ENCODE measurements at regions not wholly inside any gene's neighbourhood (a gene's known extent, or its start where the extent isn't known, plus 50 kb on each side); places are given as distances from the start of the nearest gene placed in this dataset.
A peak's percentile ranks its signal among the peaks of the same experiment; 100 is the strongest.
"Not testable (repeated sequence)": the region's sequence is repeated elsewhere in the genome, so short reads cannot be mapped to it uniquely, and the experiment has no call there.

DNA sequence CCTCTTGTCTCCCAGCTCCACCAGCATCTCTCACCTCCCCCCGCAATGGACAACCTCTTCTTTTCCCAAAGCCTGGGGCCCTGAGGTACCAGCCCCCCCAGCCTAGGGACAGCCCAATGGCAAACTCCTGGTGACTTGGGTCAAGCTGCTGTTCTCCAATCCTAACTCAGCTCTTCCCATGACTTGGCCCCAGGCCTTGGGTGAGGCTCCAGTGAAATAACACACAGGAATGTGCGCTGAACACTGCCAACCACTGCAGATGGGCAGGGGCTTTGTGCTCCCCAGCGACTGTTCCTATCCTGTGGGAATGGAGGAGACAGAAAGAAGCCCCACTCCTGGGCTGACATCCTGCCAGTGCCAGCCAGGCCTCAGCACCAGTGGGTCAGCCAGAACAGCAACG is 125.2 kb downstream of the LRRC37A3 start:
- H3K4me1 ChIP-seq (ENCODE audit: control insufficient read depth in 1 of 2, insufficient read depth in 2 of 2, low read length in 2 of 2); H3K36me3 ChIP-seq (ENCODE audit: control insufficient read depth in 1 of 2, insufficient read depth in 2 of 2, low read length in 1 of 2); DNase-seq; H3K27ac ChIP-seq (ENCODE audit: low read depth in 1 of 2, low read length in 2 of 2); H3K9me3 ChIP-seq (ENCODE audit: control insufficient read depth, low read length); H3K4me3 ChIP-seq (ENCODE audit: low read length in 2 of 2); H3K27me3 ChIP-seq (ENCODE audit: control insufficient read depth in 1 of 2, insufficient read depth in 2 of 2, low read length in 1 of 2); ATAC-seq (ENCODE audit: low FRiP score); intact Hi-C loops (cut with DNase I): not testable (repeated sequence)
- 66 to 80% methylated on average over 4 of the region's 4 CpGs for WGBS, 2 donors

DNA sequence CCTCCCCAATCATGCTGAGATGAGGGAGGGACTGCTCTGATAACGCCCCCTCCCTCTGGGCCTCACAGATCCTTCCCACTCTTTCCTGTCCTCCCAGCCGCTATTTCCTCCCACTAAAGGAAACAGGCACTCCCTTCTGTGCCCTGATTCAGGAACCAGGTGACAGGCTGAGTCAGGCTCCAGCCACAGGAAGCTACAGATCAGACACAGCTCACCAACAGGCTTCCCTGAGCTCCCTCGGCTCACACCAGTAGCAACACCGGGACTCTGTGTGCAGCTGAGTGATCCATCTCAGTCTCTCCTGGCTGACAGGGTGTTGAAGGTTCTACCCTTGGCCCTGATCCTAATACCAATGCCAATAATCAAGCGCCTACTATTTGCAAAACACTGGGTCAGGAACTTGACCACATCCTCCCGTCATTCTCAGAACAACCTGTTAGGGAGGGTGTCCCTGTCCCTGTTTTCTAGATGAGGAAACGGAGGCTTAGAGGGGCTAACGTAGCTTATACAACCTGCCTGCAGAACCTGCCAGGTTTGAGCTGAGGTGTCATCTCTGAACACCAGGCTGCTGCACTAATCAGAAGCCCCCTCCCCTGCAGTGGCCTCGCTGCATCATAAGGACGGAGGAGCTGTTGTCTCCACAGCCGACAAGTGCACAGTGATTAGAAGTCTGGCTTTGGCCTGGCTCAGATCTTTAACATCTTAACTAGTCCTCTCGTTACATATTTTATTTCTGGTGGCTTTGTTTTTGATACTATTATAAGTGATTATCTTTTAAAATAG is 126.3 kb downstream of the LRRC37A3 start:
- H3K36me3 ChIP-seq (ENCODE audit: control insufficient read depth in 1 of 2, insufficient read depth in 2 of 2, low read length in 1 of 2); H3K27ac ChIP-seq (ENCODE audit: low read depth in 1 of 2, low read length in 2 of 2); intact Hi-C loops (cut with DNase I); H3K4me3 ChIP-seq (ENCODE audit: low read length in 2 of 2); H3K27me3 ChIP-seq (ENCODE audit: control insufficient read depth in 1 of 2, insufficient read depth in 2 of 2, low read length in 1 of 2); H3K4me1 ChIP-seq (ENCODE audit: control insufficient read depth in 1 of 2, insufficient read depth in 2 of 2, low read length in 2 of 2); H3K9me3 ChIP-seq (ENCODE audit: control insufficient read depth, low read length): not testable (repeated sequence)
- ATAC-seq (ENCODE audit: low FRiP score) (peak; percentile 25), DNase-seq (peak in 1 of 2 donors; percentile 61)
- WGBS, 2 donors, result 85 to 87% methylated on average over 12 of the region's 12 CpGs

DNA sequence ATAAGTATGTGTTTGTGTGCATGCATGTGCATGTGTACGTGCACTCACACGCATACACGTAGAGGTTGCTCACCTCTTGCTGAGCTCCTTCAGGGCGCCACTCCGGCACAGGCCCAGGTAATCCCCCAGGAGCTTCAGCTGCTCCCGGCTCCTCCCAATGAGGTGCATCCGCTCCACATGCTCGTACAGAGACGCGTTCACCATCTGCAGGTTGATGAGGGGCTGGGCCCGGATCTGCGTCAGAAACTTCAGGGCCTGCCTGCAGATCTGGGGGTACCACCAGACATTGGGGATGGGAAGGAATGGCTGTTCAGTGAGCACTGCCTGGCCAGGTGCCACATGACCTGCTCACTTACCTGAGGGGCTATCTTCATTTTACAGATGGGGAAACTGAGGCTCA is 127.0 kb downstream of the LRRC37A3 start:
- DNase-seq (peak in 1 of 2 donors; percentile 20), ATAC-seq (ENCODE audit: low FRiP score) (peak; percentile 8)
- 93 to 96% methylated on average over 12 of the region's 12 CpGs for WGBS, 2 donors
- H3K4me3 ChIP-seq (ENCODE audit: low read length in 2 of 2); H3K36me3 ChIP-seq (ENCODE audit: control insufficient read depth in 1 of 2, insufficient read depth in 2 of 2, low read length in 1 of 2); H3K9me3 ChIP-seq (ENCODE audit: control insufficient read depth, low read length); intact Hi-C loops (cut with DNase I); H3K27me3 ChIP-seq (ENCODE audit: control insufficient read depth in 1 of 2, insufficient read depth in 2 of 2, low read length in 1 of 2); H3K4me1 ChIP-seq (ENCODE audit: control insufficient read depth in 1 of 2, insufficient read depth in 2 of 2, low read length in 2 of 2); H3K27ac ChIP-seq (ENCODE audit: low read depth in 1 of 2, low read length in 2 of 2): not testable (repeated sequence)

DNA sequence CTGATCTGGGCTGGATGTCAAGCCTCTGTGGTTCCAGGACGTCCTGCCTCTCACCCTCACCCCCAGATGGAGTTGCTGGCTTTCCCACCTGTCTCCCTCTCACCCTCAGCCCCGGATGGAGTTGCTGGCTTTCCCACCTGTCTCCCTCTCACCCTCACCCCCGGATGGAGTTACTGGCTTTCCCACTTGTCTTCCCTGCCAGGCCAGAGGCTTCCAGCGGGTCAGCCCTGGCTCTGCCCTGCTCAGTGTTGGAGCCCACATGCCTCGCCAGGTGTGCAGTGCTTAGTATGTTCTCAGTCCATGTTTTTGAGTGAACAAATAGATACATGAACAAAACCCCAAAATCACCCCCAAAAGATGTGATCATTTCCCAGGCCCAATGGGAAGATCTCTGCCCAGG is 127.6 kb downstream of the LRRC37A3 start:
- H3K4me1 ChIP-seq (ENCODE audit: control insufficient read depth in 1 of 2, insufficient read depth in 2 of 2, low read length in 2 of 2); H3K4me3 ChIP-seq (ENCODE audit: low read length in 2 of 2); H3K27me3 ChIP-seq (ENCODE audit: control insufficient read depth in 1 of 2, insufficient read depth in 2 of 2, low read length in 1 of 2); intact Hi-C loops (cut with DNase I); H3K27ac ChIP-seq (ENCODE audit: low read depth in 1 of 2, low read length in 2 of 2); ATAC-seq (ENCODE audit: low FRiP score); H3K9me3 ChIP-seq (ENCODE audit: control insufficient read depth, low read length); H3K36me3 ChIP-seq (ENCODE audit: control insufficient read depth in 1 of 2, insufficient read depth in 2 of 2, low read length in 1 of 2): not testable (repeated sequence)
- 88% methylated on average over 5 of the region's 5 CpGs for WGBS, 2 donors
- DNase-seq, result peak in 1 of 2 donors; percentile 19

DNA sequence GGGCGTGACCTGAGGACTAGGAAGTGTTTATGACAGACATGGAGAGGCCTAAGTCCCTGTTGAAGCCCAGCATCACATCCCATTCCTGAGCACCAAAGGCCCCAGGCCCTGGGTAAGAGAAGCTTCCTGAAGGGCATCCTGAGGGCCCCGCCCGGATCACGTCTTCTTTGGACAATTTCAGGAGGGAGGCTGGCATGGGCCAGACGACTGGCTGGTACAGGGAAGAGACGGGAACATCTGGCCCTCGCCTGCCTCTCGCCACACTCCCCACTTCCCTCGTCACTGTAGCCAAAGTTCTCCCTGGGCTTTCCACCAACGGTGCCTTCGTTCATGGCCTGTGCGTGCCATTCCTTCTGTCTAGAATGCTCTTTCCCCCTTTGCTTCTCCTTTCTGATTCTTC is 128.1 kb downstream of the LRRC37A3 start:
- WGBS, 2 donors, result 92 to 93% methylated on average over 12 of the region's 12 CpGs
- H3K4me3 ChIP-seq (ENCODE audit: low read length in 2 of 2); H3K27me3 ChIP-seq (ENCODE audit: control insufficient read depth in 1 of 2, insufficient read depth in 2 of 2, low read length in 1 of 2); ATAC-seq (ENCODE audit: low FRiP score); H3K9me3 ChIP-seq (ENCODE audit: control insufficient read depth, low read length); H3K4me1 ChIP-seq (ENCODE audit: control insufficient read depth in 1 of 2, insufficient read depth in 2 of 2, low read length in 2 of 2); H3K27ac ChIP-seq (ENCODE audit: low read depth in 1 of 2, low read length in 2 of 2); intact Hi-C loops (cut with DNase I); H3K36me3 ChIP-seq (ENCODE audit: control insufficient read depth in 1 of 2, insufficient read depth in 2 of 2, low read length in 1 of 2): not testable (repeated sequence)
- DNase-seq, result peak in 1 of 2 donors; percentile 5

DNA sequence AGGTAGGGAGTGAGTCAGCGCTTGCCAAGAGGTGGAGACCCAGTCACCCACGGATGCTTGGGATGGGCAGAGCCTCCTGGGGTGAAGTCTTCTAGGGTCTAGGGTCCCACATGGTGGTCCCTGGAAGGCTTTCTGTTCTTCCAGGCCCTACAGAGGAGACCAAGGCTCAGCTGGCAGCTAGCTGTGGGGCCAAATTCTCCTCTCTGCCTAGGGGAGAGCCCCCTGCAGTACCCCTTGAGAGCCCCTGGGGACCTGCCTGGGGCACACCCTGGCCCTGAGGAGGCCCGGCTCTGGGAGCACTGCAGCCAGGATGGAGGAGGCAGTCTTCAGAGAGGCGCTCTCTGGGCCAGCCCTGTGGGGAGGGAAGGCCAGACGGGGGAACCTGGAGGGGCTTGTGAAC is 128.6 kb upstream of the SMURF2 start:
- 58 to 79% methylated on average over 2 to 5 of the region's 5 CpGs for WGBS, 2 donors
- DNase-seq, result peak in 1 of 2 donors; percentile 37
- H3K9me3 ChIP-seq (ENCODE audit: control insufficient read depth, low read length); ATAC-seq (ENCODE audit: low FRiP score); H3K36me3 ChIP-seq (ENCODE audit: control insufficient read depth in 1 of 2, insufficient read depth in 2 of 2, low read length in 1 of 2); intact Hi-C loops (cut with DNase I); H3K4me1 ChIP-seq (ENCODE audit: control insufficient read depth in 1 of 2, insufficient read depth in 2 of 2, low read length in 2 of 2); H3K27ac ChIP-seq (ENCODE audit: low read depth in 1 of 2, low read length in 2 of 2); H3K4me3 ChIP-seq (ENCODE audit: low read length in 2 of 2); H3K27me3 ChIP-seq (ENCODE audit: control insufficient read depth in 1 of 2, insufficient read depth in 2 of 2, low read length in 1 of 2): not testable (repeated sequence)

DNA sequence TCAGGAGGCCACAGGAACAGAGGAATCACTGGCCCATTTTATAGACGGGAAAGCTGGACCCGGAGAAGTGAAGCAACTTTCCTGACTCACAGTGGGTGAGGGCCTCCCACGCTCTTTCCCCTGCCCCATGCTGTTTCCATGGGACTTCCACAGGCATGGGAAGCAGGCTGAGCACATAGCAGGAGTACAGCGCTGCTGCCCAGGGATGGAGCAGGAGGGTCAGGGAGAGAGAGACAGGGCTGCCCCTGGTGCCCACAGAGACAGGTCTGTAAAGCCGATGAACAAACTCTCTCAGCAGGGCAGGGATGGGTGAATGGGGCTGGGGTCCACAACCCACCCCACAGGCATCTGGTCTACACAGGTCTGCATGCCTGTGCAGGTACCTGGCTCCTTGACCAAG is 128.1 kb upstream of the SMURF2 start:
- WGBS, 2 donors, result 88 to 96% methylated on average over 5 of the region's 5 CpGs
- ATAC-seq (ENCODE audit: low FRiP score); H3K36me3 ChIP-seq (ENCODE audit: control insufficient read depth in 1 of 2, insufficient read depth in 2 of 2, low read length in 1 of 2); intact Hi-C loops (cut with DNase I); H3K4me1 ChIP-seq (ENCODE audit: control insufficient read depth in 1 of 2, insufficient read depth in 2 of 2, low read length in 2 of 2); H3K9me3 ChIP-seq (ENCODE audit: control insufficient read depth, low read length); H3K4me3 ChIP-seq (ENCODE audit: low read length in 2 of 2); H3K27me3 ChIP-seq (ENCODE audit: control insufficient read depth in 1 of 2, insufficient read depth in 2 of 2, low read length in 1 of 2); H3K27ac ChIP-seq (ENCODE audit: low read depth in 1 of 2, low read length in 2 of 2): not testable (repeated sequence)
- peak in 1 of 2 donors; percentile 41 for DNase-seq

DNA sequence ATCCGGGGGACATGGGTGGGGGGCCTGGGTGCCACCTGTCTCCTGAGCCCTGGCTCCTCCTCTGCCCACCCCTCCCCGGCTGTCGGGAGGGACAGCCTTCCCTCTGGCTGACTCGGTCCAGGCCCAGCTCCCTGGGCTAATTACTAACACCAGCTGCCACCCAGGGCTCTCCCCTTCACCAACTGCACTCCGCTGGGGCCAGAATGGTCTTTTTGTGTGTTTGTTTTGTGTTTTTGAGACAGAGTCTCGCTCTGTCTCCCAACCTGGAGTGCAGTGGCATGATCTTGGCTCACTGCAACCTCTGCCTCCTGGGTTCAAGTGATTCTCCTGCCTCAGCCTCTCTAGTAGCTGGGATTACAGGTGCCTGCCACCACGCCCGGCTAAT is 126.9 kb upstream of the SMURF2 start:
- H3K4me3 ChIP-seq (ENCODE audit: low read length in 2 of 2); H3K27me3 ChIP-seq (ENCODE audit: control insufficient read depth in 1 of 2, insufficient read depth in 2 of 2, low read length in 1 of 2); H3K9me3 ChIP-seq (ENCODE audit: control insufficient read depth, low read length); H3K27ac ChIP-seq (ENCODE audit: low read depth in 1 of 2, low read length in 2 of 2); intact Hi-C loops (cut with DNase I); ATAC-seq (ENCODE audit: low FRiP score); H3K36me3 ChIP-seq (ENCODE audit: control insufficient read depth in 1 of 2, insufficient read depth in 2 of 2, low read length in 1 of 2); H3K4me1 ChIP-seq (ENCODE audit: control insufficient read depth in 1 of 2, insufficient read depth in 2 of 2, low read length in 2 of 2): not testable (repeated sequence)
- WGBS, 2 donors, result 79 to 86% methylated on average over 8 of the region's 8 CpGs
- DNase-seq, result peak in 1 of 2 donors; percentile 36

DNA sequence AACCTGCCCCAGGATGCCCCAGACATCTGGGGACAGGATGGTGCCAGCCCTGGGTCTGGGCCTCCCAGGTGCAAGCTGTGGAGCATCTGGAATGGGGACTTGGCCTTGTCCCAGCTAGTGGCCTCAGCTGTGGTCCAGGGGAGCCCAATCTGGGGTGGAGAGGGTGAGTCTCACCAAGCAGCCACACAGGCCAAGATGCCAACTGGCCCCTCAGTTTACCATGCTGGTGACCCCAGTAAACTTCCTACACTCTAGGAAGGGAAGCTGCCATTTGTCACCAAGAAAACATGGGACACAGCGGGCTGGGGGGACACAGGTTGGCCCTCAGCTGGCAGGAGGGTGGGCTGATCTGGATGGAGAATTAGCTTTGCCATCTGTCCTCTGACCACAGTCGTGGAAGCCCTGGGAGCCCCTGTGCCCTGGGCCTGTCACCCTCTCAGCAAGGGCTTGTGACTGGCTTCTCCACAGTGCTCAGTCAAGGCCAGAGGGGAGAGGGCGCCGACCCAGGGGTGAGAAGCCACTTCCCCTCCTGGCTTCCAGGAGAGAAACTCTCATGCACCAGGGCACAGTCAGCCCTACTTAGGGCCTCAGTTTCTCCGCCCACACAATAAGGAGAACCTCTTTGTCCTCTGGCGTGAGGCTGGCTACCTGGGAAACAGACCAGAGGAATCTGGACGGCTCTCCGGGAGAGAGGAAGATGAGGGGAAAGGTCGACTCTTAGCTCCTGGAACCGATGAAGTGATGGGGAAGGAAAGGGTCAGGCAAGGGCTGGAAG is 126.4 kb upstream of the SMURF2 start:
- DNase-seq (peak in 1 of 2 donors; percentile 61), ATAC-seq (ENCODE audit: low FRiP score) (no peak)
- no peaks in the 10 kb centered on the region for H3K27me3 ChIP-seq (ENCODE audit: control insufficient read depth in 1 of 2, insufficient read depth in 2 of 2, low read length in 1 of 2)
- intact Hi-C loops (cut with DNase I), result no loop called here
- WGBS, 2 donors, result 84 to 86% methylated on average over 10 of the region's 10 CpGs
- no peaks in the 10 kb centered on the region for H3K9me3 ChIP-seq (ENCODE audit: control insufficient read depth, low read length)
- H3K36me3 ChIP-seq (ENCODE audit: control insufficient read depth in 1 of 2, insufficient read depth in 2 of 2, low read length in 1 of 2), result peaks cover 4 to 9% of the 10 kb centered on the region in 2 donors
- no peak overlapping the region for H3K4me3 ChIP-seq (ENCODE audit: low read length in 2 of 2)
- H3K27ac ChIP-seq (ENCODE audit: low read depth in 1 of 2, low read length in 2 of 2), result no peak overlapping the region
- H3K4me1 ChIP-seq (ENCODE audit: control insufficient read depth in 1 of 2, insufficient read depth in 2 of 2, low read length in 2 of 2), result no peaks in the 10 kb centered on the region

Measured in aorta (tissue), 5 donors.